ENCODE measurements at regions not wholly inside any gene's neighbourhood (a gene's known extent, or its start where the extent isn't known, plus 50 kb on each side); places are given as distances from the start of the nearest gene placed in this dataset.

- WGBS (ENCODE audit: extremely low coverage, insufficient read length, low lambda C conversion rate), result 100% methylated on average over 1 of the region's 6 CpGs
- H3K9ac ChIP-seq (ENCODE audit: extremely low read depth, insufficient read length, low read length), result no peak overlapping the region
- no peak overlapping the region for H3K56ac ChIP-seq (ENCODE audit: insufficient read length, low read depth, low read length)
- no peak overlapping the region for H4K5ac ChIP-seq (ENCODE audit: insufficient read length, low read depth, low read length)
- no peak for TF ChIP-seq CTCF (conservative IDR thresholded peaks at IDR 0.05)
- H3K79me1 ChIP-seq (ENCODE audit: insufficient read depth, low read depth, low read length, poor library complexity, severe bottlenecking), result no peaks in the 10 kb centered on the region
- no peak overlapping the region for H2BK5ac ChIP-seq (ENCODE audit: insufficient read length, low read length)
- H3K4me1 Mint-ChIP-seq, result peaks cover 3% of the 10 kb centered on the region in 2 experiments; a peak in 1 of 4 replicates
- no peaks in the 10 kb centered on the region for H4K20me1 ChIP-seq (ENCODE audit: control insufficient read depth, insufficient read depth, insufficient read length)
- H4K91ac ChIP-seq (ENCODE audit: insufficient read length, low read depth, low read length), result no peak overlapping the region
- no peaks in the 10 kb centered on the region for H3K23me2 ChIP-seq (ENCODE audit: insufficient read length, low read depth, low read length, poor library complexity, severe bottlenecking)
- H3K4me1 ChIP-seq (ENCODE audit: insufficient read depth, low read length), result no peaks in the 10 kb centered on the region
- no peak overlapping the region for H3K27ac Mint-ChIP-seq
- H3K14ac ChIP-seq (ENCODE audit: insufficient read depth, low read length), result no peak overlapping the region
- no peak overlapping the region for H3K4me2 ChIP-seq (ENCODE audit: insufficient read depth, insufficient read length, low read length)
- H3K79me2 ChIP-seq (ENCODE audit: insufficient read depth, low read length), result no peaks in the 10 kb centered on the region
- no peaks in the 10 kb centered on the region for H3K9me3 ChIP-seq (ENCODE audit: control insufficient read depth, low read depth, low read length)
- no peak for DNase-seq
- peaks cover 0 to 1% (median 0%) of the 10 kb centered on the region in 3 experiments; a peak in 2 of 7 replicates for H3K36me3 Mint-ChIP-seq (ENCODE audit: insufficient read depth in 1 of 3, low read depth in 3 of 3)
- H2AK5ac ChIP-seq (ENCODE audit: insufficient read length, low read length), result no peak overlapping the region
- H3K4ac ChIP-seq (ENCODE audit: low read depth, low read length), result no peak overlapping the region
- no peaks in the 10 kb centered on the region; the same call in 1 of the 2 replicates for H3K27me3 ChIP-seq (ENCODE audit: insufficient read depth, low read length)
- no peak overlapping the region for H3K18ac ChIP-seq (ENCODE audit: insufficient read length, low read depth, low read length)
- H2BK12ac ChIP-seq (ENCODE audit: insufficient read length, low read depth, low read length), result no peak overlapping the region
- H3K23ac ChIP-seq (ENCODE audit: insufficient read length, low read depth, low read length), result no peak overlapping the region
- H2BK20ac ChIP-seq (ENCODE audit: low read depth, low read length, poor library complexity, severe bottlenecking), result no peak overlapping the region
- H2AFZ ChIP-seq (ENCODE audit: low read length), result no peak overlapping the region
- peaks cover 0 to 2% of the 10 kb centered on the region in 2 experiments; a peak in 1 of 5 replicates for H3K9me3 Mint-ChIP-seq
- H2BK15ac ChIP-seq (ENCODE audit: low read depth, low read length), result no peak overlapping the region
- H3K27ac ChIP-seq (ENCODE audit: insufficient read length, low read depth, low read length), result no peak overlapping the region
- no peak overlapping the region for H4K8ac ChIP-seq (replicated peaks; ENCODE audit: insufficient read length, low read depth, low read length)
- H3K27me3 Mint-ChIP-seq (ENCODE audit: low read depth), result no peaks in the 10 kb centered on the region
- no peak overlapping the region for H3T11ph ChIP-seq (ENCODE audit: low read length)
- no peak overlapping the region for H2BK120ac ChIP-seq (ENCODE audit: low read depth, low read length, poor library complexity, severe bottlenecking)
- no peak overlapping the region for H3K4me3 Mint-ChIP-seq
These were observed 477.0 kb downstream of the GBA3 start for GRCh38 chr4:23169608-23170311.
